Panc1 (cell line): ENCODE measurements at regions not wholly inside any gene's neighbourhood (a gene's known extent, or its start where the extent isn't known, plus 50 kb on each side); places are given as distances from the start of the nearest gene placed in this dataset.

Source experiments
- ATAC-seq: fragments of 200-7000 bp; cut with Tn5 transposase; 2 replicates; pipeline ENCODE4 v1.9.1; 2020; ENCODE audit warnings: mild to moderate bottlenecking, moderate library complexity
- BruUV-seq: library from RNA; stranded (reverse); fragments of 400-500 nt; replicated peaks from 2 replicates; lab custom pipeline; 2021; lab: Mats Ljungman, UMichigan
- CTCF ChIA-PET: fragments of 300-600 bp; sonication (Branson Sonifier 250); formaldehyde crosslinking; loops from one replicate; lab custom pipeline; 2022; ENCODE audit warnings: antibody characterized with exemption; lab: Charles Lee
- POLR2A ChIA-PET: fragments of 300-600 bp; sonication (Branson Sonifier 250); formaldehyde crosslinking; loops from one replicate; lab custom pipeline; 2022; ENCODE audit warnings: antibody characterized with exemption; lab: Charles Lee
- DNase-seq: peaks from one replicate; pipeline ENCODE4 v3.0.0-alpha.2; 2010; ENCODE audit warnings: low read depth, low spot score
- H3K27ac ChIP-seq: 2 replicates; pipeline ENCODE4 v1.5.1; 2011; ENCODE audit warnings: mild to moderate bottlenecking, low read length, inconsistent platforms
- H3K27me3 ChIP-seq: fragments of 200-500 bp; sonication (Bioruptor generic); 2 replicates; pipeline ENCODE4 v1.6.0; 2014; ENCODE audit warnings: low read length, inconsistent platforms; ENCODE audit not compliant: control insufficient read depth, insufficient read depth
- H3K36me3 ChIP-seq: fragments of 200-500 bp; sonication (Bioruptor generic); 2 replicates; pipeline ENCODE4 v1.5.1; 2014; ENCODE audit warnings: inconsistent platforms, mild to moderate bottlenecking, low read length, moderate library complexity; ENCODE audit not compliant: control insufficient read depth, insufficient read depth
- H3K4me1 ChIP-seq: 2 replicates; pipeline ENCODE4 v1.5.1; 2011; ENCODE audit warnings: inconsistent platforms, mild to moderate bottlenecking, low read length, moderate library complexity; ENCODE audit not compliant: control insufficient read depth, insufficient read depth
- H3K4me3 ChIP-seq, 2 experiments: 2 replicates each; pipeline ENCODE4 v1.5.1; 2011 to 2012; ENCODE audit warnings: low read depth in 2 of 2, low read length in 2 of 2, mild to moderate bottlenecking in 2 of 2, inconsistent platforms in 1 of 2, moderate library complexity in 1 of 2
- H3K9me3 ChIP-seq: fragments of 200-500 bp; sonication (Bioruptor generic); 2 replicates; pipeline ENCODE4 v1.5.1; 2014; ENCODE audit warnings: low read depth, mild to moderate bottlenecking, inconsistent platforms, low read length, moderate library complexity; ENCODE audit not compliant: control insufficient read depth, insufficient read depth
- POLR2AphosphoS5 ChIP-seq: IDR thresholded peaks from 2 replicates; pipeline ENCODE4 v1.6.1; 2012; ENCODE audit warnings: mild to moderate bottlenecking, low read depth, low read length, moderate library complexity
- SIN3A ChIP-seq: IDR thresholded peaks from 2 replicates; pipeline ENCODE4 v1.6.1; 2012; ENCODE audit warnings: low read depth, mild to moderate bottlenecking, low read length, moderate library complexity, borderline replicate concordance; ENCODE audit not compliant: insufficient read depth
- TCF7L2 ChIP-seq: IDR thresholded peaks from 2 replicates; pipeline ENCODE4 v1.6.1; 2011; ENCODE audit warnings: mild to moderate bottlenecking, low read depth, low read length, inconsistent platforms
- in situ Hi-C: cut with HindIII; loops from 2 replicates; pipeline ENCODE4 v1.10.0; 2016; ENCODE audit warnings: low sequenced_read_pairs, low pct_unique_long_range_greater_than_20kb
- intact Hi-C: fragments of 100-400 bp; cut with micrococcal nuclease; formaldehyde crosslinking; loops from one replicate; pipeline ENCODE4 v1.10.0; 2022; ENCODE audit not compliant: unreplicated experiment
- TF ChIP-seq, protein P1 (sequence below): fragments of 450-650 bp; IDR thresholded peaks from 2 replicates; pipeline ENCODE4 v1.5.1; 2017; ENCODE audit warnings: mild to moderate bottlenecking
- TF ChIP-seq, protein P2 (sequence below), 2 experiments: IDR thresholded peaks; 2 replicates each; pipeline ENCODE4 v1.6.1; 2011 to 2012; ENCODE audit warnings: low read depth in 2 of 2, control low read depth in 1 of 2, low read length in 1 of 2, mild to moderate bottlenecking in 1 of 2, moderate library complexity in 1 of 2; ENCODE audit not compliant: insufficient read depth in 1 of 2

DNA sequence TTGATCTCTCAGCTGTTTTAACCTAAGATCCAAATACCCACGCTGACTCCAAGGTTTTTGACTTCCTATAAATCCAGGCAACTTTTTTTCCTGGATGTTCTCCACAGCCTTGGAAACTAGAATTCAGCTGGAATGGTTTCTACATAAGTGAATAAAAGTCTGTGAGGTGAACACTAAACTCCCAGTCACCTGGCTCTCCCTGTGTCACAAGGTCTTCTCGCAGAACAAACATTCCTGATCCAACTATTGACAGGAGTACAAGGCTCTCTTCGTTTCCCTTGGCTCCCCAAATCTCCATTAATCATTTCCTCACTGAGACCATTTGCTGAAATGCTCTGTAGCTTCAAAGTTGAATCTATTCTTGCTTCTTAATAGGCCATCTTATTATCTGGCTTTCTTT lies 265.7 kb downstream of the ADGRG6 start:
- Histone ChIP-seq H3K27ac (no peak overlapping the region), H3K27me3 (peaks cover 9% of the 10 kb centered on the region; the same call in 1 of the 2 replicates), H3K36me3 (no peaks in the 10 kb centered on the region), H3K4me3 (no peak overlapping the region), H3K9me3 (no peaks in the 10 kb centered on the region), H3K4me1 (no peaks in the 10 kb centered on the region; the same call in 1 of the 2 replicates)
- ChIA-PET CTCF (no interaction called here), POLR2A (no interaction called here)
- intact Hi-C loops (no loop called here), in situ Hi-C loops (no loop called here)
- ATAC-seq (no peak), DNase-seq (no peak)
- TF ChIP-seq SIN3A, result no peak
- TF ChIP-seq, protein P1, sequence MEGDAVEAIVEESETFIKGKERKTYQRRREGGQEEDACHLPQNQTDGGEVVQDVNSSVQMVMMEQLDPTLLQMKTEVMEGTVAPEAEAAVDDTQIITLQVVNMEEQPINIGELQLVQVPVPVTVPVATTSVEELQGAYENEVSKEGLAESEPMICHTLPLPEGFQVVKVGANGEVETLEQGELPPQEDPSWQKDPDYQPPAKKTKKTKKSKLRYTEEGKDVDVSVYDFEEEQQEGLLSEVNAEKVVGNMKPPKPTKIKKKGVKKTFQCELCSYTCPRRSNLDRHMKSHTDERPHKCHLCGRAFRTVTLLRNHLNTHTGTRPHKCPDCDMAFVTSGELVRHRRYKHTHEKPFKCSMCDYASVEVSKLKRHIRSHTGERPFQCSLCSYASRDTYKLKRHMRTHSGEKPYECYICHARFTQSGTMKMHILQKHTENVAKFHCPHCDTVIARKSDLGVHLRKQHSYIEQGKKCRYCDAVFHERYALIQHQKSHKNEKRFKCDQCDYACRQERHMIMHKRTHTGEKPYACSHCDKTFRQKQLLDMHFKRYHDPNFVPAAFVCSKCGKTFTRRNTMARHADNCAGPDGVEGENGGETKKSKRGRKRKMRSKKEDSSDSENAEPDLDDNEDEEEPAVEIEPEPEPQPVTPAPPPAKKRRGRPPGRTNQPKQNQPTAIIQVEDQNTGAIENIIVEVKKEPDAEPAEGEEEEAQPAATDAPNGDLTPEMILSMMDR, result no peak
- no peak for TF ChIP-seq TCF7L2
- no TSS peak for BruUV-seq

DNA sequence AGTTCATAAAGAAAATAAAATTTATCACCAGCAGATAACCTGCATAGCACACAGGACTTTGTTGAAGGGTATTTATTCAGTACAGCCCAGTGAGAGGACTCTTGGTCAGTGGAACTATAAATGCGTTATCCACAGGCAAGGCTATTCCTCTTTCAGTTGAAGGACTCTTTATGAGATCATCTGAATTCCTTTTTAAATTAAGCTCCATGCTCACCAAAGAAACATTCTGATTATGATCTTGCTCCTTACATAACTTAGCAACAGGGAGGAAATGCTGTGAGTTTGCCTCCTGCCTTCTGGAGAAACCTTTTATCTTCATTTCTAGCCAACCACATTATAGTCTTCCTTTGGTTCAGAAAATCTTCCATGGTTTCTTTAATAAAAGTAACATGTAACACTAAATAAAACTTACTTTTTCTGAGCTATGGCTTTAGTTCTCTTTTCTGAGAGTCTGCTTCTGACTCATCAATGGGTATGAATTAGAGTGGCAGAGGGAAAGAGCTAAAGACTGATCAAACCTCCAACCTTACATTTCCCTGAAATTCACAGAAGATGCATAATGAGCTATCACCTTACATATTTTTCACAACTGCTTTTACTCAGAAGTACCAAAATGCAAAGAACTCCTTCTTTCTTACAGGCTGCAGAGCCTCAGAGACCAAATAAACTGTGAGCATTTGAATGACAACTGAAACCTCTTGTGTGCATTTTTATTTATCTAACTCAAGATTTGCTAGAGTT lies 267.2 kb downstream of the ADGRG6 start:
- H3K9me3 ChIP-seq, result no peaks in the 10 kb centered on the region
- intact Hi-C loops (no loop called here), in situ Hi-C loops (no loop called here)
- ChIA-PET CTCF (no interaction called here), POLR2A (no interaction called here)
- no peaks in the 10 kb centered on the region; the same call in 1 of the 2 replicates for H3K4me1 ChIP-seq
- DNase-seq (no peak), ATAC-seq (no peak)
- no peak overlapping the region for H3K4me3 ChIP-seq
- no TSS peak for BruUV-seq
- H3K27me3 ChIP-seq, result peaks cover 9% of the 10 kb centered on the region; the same call in 1 of the 2 replicates
- no peaks in the 10 kb centered on the region for H3K36me3 ChIP-seq
- no peak overlapping the region for H3K27ac ChIP-seq
- TF ChIP-seq TCF7L2, result no peak
- no peak for TF ChIP-seq POLR2AphosphoS5
- TF ChIP-seq SIN3A, result no peak
- TF ChIP-seq, protein P2, sequence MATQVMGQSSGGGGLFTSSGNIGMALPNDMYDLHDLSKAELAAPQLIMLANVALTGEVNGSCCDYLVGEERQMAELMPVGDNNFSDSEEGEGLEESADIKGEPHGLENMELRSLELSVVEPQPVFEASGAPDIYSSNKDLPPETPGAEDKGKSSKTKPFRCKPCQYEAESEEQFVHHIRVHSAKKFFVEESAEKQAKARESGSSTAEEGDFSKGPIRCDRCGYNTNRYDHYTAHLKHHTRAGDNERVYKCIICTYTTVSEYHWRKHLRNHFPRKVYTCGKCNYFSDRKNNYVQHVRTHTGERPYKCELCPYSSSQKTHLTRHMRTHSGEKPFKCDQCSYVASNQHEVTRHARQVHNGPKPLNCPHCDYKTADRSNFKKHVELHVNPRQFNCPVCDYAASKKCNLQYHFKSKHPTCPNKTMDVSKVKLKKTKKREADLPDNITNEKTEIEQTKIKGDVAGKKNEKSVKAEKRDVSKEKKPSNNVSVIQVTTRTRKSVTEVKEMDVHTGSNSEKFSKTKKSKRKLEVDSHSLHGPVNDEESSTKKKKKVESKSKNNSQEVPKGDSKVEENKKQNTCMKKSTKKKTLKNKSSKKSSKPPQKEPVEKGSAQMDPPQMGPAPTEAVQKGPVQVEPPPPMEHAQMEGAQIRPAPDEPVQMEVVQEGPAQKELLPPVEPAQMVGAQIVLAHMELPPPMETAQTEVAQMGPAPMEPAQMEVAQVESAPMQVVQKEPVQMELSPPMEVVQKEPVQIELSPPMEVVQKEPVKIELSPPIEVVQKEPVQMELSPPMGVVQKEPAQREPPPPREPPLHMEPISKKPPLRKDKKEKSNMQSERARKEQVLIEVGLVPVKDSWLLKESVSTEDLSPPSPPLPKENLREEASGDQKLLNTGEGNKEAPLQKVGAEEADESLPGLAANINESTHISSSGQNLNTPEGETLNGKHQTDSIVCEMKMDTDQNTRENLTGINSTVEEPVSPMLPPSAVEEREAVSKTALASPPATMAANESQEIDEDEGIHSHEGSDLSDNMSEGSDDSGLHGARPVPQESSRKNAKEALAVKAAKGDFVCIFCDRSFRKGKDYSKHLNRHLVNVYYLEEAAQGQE (IDR thresholded peaks at IDR 0.05; ENCODE audit: insufficient read depth in 1 of 2, low read depth in 2 of 2, low read length in 1 of 2), result no peak
- TF ChIP-seq, protein P1, result no peak
